HG02938 (cell line): ENCODE measurements at regions not wholly inside any gene's neighbourhood (a gene's known extent, or its start where the extent isn't known, plus 50 kb on each side); places are given as distances from the start of the nearest gene placed in this dataset.
"Not testable (repeated sequence)": the region's sequence is repeated elsewhere in the genome, so short reads cannot be mapped to it uniquely, and the experiment has no call there.

Experiments used
- ATAC-seq: cut with Tn5 transposase; IDR thresholded peaks from one replicate; pipeline ENCODE4 v1.9.1; 2021; ENCODE audit warnings: mild to moderate bottlenecking, moderate library complexity; ENCODE audit not compliant: unreplicated experiment

GRCh38 chr7:113030489-113030888, 56.1 kb downstream of the GPR85 start:
- no peak for ATAC-seq

- ATAC-seq = no peak
Measured at GRCh38 chr7:113026941-113027340, 59.7 kb downstream of the GPR85 start.

GRCh38 chr7:113017144-113017857, 69.3 kb downstream of the GPR85 start:
- ATAC-seq = not testable (repeated sequence)

GRCh38 chr7:113015034-113015645, 71.5 kb downstream of the GPR85 start:
- ATAC-seq = no peak

- ATAC-seq = no peak
Measured at GRCh38 chr7:113013761-113014449, 72.7 kb downstream of the GPR85 start.

- ATAC-seq = not testable (repeated sequence)
Measured at GRCh38 chr7:113012862-113013261, 73.8 kb downstream of the GPR85 start.

- no peak for ATAC-seq
Measured at GRCh38 chr7:113010377-113010776, 76.2 kb downstream of the GPR85 start.

GRCh38 chr7:113008755-113009154, 77.9 kb downstream of the GPR85 start:
- no peak for ATAC-seq

GRCh38 chr7:113004726-113005454, 81.7 kb downstream of the GPR85 start:
- ATAC-seq = peak; percentile 41

GRCh38 chr7:113000316-113001020, 86.2 kb downstream of the GPR85 start:
- ATAC-seq = no peak

- ATAC-seq = no peak
Measured at GRCh38 chr7:112997831-112998230, 88.8 kb downstream of the GPR85 start.

- ATAC-seq = no peak
Measured at GRCh38 chr7:112996331-112996871, 90.2 kb downstream of the GPR85 start.

GRCh38 chr7:112995059-112995824, 91.4 kb downstream of the GPR85 start:
- no peak for ATAC-seq

GRCh38 chr7:112994656-112995055, 92.0 kb downstream of the GPR85 start:
- ATAC-seq = no peak

- no peak for ATAC-seq
Measured at GRCh38 chr7:112990624-112991023, 96.0 kb downstream of the GPR85 start.

GRCh38 chr7:112989531-112989930, 97.1 kb downstream of the GPR85 start:
- no peak for ATAC-seq

- no peak for ATAC-seq
Measured at GRCh38 chr7:112987171-112987570, 99.5 kb downstream of the GPR85 start.

GRCh38 chr7:112986256-112987031, 100.2 kb downstream of the GPR85 start:
- ATAC-seq = no peak
